Endothelial cell of hepatic sinusoid (primary cell): ENCODE measurements at regions not wholly inside any gene's neighbourhood (a gene's known extent, or its start where the extent isn't known, plus 50 kb on each side); places are given as distances from the start of the nearest gene placed in this dataset.

Experiments used
- in situ Hi-C: cut with HindIII; loops from 2 replicates; pipeline ENCODE4 v1.10.0; 2017; ENCODE audit warnings: low sequenced_read_pairs

DNA sequence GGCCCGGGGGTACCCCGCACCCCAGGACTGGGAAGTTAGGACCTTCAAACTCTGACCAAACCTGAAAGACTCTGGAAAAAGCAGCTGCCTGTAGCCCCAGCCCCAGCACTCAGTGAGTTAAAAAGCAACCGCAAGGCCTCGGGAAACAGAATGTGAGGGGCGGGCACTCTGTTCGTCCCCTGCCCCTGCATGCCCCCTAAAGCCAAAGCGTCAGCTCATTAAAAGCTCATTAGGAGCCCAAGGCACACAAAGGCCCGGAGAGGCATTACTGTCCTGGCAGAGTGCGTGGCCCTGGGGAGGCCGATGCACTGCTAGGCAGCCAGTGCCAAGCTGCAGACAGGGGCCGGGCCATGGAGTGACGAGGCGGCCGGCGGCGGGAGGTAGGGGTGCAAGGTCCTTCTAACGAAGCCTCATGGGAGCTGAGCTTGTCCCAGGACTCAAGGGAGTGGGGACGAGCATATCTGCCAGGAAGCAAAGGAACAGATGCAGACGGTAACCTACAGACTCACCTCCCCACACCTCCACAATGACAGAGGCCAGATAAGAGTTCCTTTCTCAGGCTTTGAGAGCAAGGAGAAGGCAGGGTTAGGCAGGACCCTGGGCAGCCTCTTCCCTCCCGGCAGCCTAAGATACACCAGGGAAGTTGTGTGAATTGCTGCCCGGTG, 116.8 kb downstream of the ENGASE start:
- in situ Hi-C loops = no loop called here

DNA sequence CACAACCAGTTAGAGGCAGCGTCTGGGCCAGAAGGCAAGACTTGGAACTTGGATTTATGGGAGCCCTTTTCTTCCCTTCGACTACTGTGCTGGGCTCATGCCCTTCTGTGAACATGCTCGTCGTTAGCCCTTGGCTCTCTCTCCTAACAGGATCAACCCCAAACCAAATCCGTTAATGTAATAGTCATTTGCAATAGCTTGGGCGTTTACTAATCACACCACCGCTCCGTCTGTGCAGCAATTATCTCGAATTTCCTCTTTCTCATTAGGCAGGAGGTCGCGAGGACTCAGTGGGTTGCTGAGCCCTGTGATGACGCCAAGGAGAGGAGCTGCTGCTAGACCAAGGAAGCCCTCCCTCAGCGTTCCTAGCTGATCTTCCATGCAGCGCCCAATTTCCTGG, 114.7 kb downstream of the ENGASE start:
- in situ Hi-C loops = loop anchor here (5.0 to 10.0 kb wide), 4 partner anchors 53 to 205 kb away; no protein-coding TSS in a partner anchor

DNA sequence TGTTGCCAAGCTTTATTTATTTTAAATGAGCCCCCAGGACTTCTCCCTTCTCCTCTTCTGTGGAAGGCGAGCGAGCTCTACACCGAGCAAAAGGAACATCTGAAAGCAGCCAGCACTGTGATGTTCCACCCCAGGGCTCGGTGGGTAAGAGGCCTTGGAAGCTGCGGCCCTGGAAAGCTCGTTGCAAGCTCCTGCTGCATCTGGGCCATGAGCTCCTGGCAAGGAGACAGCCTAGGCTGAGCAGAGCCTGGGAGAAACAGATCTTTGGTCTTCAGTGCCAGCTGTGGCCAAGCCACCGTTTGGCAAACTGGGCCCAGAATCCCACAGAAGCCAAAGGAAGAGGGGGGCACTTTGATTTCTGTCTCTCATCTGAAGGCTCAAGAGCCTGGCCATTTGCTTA, 114.1 kb downstream of the ENGASE start:
- in situ Hi-C loops = loop anchor here (5.0 to 10.0 kb wide), 4 partner anchors 54 to 206 kb away; no protein-coding TSS in a partner anchor

DNA sequence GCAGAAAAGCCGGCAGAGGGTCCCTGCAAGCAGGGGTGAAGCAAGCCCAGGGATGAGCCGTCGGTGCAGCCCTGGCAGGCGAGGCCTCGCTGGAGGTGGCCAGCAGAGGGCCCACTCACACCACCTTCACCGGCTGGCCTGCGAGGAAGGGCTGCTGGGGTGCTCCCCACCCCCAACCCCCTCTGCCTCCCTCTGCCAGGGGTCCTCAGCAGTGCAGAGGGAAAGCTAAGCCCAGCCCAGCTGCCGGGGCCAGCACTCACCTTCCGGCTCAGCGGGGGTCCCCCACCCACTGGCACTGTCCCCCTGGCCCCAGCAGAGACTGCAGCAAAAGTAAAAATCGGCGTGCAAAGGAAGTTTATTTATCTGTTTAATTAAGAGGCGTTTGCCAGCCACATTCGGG, 113.4 kb downstream of the ENGASE start:
- in situ Hi-C loops = loop anchor here (5.0 to 10.0 kb wide), 4 partner anchors 54 to 207 kb away; no protein-coding TSS in a partner anchor

DNA sequence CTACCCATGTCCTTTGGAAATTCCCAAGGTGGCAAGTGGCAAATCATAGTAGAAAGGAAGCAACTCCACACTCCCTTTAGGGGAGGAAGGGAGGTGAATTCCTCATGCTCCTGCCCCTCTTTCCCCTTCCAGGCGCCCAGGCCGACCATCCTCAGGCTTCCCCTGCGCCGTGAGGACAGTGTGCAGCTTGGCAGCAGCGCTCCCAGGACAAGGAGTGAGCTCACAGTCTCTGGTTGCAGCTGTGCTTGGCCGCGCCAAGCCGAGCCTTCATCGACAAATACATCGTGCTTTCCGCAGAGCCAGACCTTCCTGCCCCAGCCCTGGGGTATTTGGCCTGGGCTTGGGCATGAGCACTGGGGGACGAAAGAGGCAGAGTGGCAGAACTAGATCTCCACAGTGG, 112.6 kb downstream of the ENGASE start:
- in situ Hi-C loops = loop anchor here (5.0 to 10.0 kb wide), 4 partner anchors 55 to 208 kb away; no protein-coding TSS in a partner anchor

DNA sequence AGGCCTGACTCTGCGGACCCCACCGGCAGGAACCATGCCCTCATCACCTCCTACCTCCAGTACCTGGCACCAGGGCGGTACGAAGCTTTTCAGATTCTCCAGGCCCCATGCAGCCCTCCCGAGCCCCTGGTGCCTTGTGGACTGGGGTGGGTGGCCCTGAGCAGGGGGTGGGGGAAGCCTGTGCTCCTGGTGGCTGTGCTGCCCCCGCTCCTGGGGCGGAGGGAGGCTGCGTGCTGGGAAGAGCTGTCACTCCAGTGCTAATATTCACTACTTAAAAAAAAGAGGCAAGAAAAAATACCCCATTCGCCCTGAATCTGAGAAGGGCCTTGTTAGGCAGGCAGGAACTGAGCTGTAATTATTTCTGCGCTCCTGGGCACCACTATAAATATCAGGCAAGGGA, 111.8 kb downstream of the ENGASE start:
- in situ Hi-C loops = loop anchor here (5.0 to 10.0 kb wide), 4 partner anchors 56 to 208 kb away; no protein-coding TSS in a partner anchor

DNA sequence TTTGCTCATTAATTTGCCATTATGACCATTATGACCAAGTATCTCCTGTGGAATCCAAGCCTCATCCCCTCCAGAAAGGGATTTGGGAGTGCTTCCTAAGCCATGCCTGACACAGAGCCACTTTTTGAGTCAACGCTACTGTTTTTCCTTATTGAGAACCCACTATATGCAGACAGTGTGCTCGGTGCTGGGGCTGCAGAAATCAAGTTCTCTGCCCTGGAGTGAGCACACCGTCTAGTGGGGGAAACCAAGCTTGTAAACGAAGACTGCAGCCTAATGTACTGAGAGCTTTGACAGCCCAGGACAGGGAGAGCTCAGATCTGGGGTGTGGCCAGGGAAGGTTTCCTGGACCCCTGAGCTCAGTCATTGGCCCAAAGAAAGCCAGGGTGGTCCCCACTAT, 111.0 kb downstream of the ENGASE start:
- in situ Hi-C loops = loop anchor here (5.0 to 10.0 kb wide), 4 partner anchors 57 to 209 kb away; no protein-coding TSS in a partner anchor

DNA sequence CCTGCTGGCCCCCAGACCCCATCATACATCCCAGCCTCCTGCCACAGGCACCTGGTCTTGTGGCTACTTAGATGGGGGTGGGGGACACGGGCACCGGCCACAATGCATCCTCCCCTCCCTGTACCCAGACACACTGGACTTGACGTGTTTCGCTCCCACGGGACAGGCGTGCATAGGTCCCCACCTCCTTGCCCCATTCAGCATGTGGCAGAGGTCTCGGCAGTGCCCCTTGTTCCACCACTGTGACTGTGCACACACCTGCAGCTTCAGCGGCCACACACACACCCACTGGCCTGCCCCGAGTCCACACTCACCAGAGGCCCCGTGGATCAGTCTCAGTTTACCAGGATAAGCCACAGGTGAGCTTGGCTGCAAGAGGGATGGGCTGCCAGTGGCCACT, 109.6 kb downstream of the ENGASE start:
- in situ Hi-C loops = loop anchor here (10.0 kb wide), 1 partner anchor 211 kb away; no protein-coding TSS in a partner anchor

DNA sequence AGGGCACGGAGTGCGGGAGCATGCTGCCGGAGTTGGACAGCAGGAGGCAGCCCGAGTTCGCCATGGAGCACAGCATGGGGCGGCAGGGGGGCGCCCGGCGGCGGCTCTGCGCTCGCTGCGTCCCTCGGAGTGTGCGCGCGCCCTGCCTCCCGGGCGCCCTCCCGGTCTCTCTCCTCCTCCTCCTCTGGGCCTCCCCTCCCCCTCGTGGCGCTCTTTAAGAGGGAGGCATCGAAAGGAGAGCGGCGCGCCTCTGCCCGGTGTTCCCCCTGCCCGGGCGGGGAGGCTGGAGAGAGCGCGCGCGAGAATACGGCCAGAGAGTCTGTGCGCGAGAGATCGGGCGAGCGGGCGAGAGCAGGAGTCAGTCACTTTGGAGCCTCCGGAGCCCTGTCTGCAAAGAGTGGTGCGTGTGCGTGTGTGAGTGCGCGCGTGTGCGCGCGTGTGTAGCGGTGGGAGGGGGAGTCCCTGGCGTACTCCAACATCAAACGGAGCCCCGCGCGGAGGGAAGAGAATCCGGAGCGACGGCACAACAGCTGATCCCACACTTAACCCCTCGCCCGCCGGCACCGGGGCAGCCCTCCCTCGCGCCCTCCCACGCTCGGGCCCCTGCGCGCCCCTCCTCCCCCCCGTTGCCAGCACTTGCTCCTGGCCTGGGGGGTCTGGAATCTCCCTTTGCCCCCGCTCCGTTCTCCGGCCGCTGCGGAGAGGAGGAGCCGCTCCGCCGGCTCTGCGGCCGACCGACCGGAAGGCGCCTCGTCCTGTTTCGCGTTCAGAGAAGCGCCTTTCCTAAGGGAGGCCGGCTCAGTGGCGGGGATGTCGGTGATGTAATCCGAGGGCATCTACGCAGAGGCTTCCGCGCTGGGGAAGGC, 108.9 kb downstream of the ENGASE start:
- in situ Hi-C loops = loop anchor here (10.0 kb wide), 1 partner anchor 211 kb away; no protein-coding TSS in a partner anchor

DNA sequence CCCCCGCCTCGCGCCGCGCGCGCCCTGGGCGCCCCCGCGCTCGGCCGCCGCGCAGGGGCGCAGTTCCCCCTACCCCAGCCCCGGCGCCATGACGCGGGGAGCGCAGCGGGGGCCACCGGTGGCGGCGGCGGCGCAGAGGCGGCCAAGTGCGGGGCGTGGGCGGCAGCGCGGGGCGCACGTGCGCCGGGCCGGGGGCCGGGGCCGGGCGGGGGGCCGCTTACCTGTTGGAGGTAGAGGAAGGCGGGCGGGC, 108.3 kb downstream of the ENGASE start:
- in situ Hi-C loops = loop anchor here (10.0 kb wide), 1 partner anchor 212 kb away; no protein-coding TSS in a partner anchor

DNA sequence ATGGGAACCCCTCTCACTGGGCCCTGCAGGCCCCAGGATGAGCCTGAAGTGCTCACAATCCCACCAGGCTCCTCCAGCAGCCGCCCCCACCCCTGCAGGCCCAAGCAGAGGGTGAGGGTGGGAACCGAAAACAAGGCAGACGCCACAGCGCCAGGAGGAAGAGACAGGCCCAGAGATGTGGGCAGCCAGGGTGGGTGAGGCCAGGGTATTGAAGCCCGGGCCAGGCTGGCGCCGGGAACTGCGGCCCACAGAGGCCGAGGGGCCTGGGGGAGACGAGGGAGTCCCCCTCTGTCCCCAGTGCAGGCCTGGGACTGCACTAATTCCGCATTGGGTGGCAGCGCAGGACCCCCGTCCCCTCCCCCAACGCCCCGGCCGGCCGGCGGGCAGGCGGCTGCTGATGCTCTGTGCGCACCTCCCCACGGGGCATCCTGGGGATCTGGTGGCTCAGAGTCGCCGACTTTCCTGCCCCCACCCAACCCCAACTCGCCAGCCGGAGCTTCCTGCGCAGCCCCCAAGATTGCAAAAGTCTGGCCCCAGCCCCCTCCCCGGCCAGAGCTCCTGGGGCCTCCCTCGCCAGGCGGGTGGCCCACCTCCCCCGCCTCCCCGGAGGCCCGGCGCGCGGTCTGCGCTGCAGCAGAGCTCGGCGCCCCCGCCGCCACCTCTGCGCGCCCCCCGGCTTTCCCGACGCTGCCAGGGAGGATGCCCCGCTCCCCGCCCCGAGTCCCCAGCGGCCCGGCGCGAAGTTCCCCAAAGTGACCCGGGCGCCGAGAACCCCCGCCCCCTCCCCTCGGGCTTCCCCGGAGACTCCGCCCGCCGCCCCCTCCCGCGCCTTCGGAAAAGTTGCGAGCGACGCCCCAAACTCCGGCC, 107.8 kb downstream of the ENGASE start:
- in situ Hi-C loops = loop anchor here (10.0 kb wide), 1 partner anchor 212 kb away; no protein-coding TSS in a partner anchor

DNA sequence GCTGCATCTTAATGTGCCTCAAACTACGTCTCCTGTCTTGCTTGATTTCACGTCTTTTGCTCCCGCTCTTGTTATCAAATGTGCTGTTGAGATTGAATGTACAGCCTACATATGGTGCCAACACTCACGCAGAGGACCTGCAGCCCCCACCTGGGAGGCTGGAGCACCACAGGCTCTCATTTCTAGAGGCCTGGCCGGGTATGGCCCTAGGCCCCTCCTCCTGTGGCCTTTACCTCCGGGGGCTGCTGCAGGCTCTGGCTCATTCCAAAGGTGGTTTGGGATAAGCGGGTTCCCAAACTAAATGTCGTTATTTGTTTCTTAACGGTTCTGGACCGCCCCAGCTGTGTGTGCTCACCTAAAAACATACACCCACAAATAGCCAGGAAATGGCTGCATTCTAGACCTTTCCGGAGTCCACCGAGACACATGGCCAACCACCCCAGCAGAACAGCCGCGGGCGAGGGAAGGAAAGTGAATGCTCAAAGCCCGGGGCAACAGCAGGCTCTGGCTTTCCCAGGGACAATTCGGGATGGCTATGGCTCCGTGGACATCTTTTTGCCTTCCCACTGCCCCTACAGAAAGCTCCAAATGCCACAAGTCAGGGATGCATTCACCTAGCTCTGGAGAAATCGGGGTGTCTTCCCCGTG, 105.9 kb downstream of the ENGASE start:
- in situ Hi-C loops = loop anchor here (10.0 kb wide), 1 partner anchor 214 kb away; no protein-coding TSS in a partner anchor

DNA sequence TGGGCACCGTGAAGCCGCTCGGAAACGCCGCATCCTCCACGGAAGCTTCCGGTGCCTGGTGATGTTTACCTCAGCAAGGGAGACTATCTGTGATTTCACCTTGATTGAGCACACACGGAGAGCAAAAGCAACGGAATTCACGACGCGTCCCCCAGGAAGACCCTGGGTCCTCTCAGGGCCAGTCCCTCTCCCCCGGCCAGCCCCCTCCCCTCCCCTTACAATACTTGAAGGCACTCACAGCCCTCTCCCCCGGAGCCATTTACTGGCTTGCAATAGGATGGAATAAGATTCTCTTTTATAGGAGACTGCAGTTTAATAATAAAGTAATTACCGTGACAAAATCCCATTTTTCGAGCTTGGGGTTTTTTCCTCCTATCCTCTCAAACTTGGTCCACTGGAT, 104.7 kb downstream of the ENGASE start:
- in situ Hi-C loops = no loop called here

DNA sequence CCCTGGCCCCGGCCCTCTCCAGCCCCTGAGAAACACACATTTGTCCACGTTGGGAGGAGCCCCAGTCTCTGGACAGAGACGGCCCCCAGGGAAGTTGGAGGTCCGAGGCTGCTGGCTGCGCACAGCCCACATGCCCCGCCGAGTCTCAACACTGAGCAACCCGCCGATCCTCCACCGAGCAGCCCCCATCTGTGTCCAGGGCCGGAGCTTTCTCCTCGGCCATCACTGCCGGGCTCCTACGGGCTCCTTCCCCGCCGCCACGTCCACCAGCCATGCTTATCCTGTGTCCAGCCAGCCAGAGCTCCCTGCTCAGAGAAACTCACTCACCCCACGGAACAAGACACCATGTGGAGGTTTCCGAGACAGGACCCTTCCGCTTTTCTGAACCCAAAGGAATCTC, 103.3 kb downstream of the ENGASE start:
- in situ Hi-C loops = no loop called here

DNA sequence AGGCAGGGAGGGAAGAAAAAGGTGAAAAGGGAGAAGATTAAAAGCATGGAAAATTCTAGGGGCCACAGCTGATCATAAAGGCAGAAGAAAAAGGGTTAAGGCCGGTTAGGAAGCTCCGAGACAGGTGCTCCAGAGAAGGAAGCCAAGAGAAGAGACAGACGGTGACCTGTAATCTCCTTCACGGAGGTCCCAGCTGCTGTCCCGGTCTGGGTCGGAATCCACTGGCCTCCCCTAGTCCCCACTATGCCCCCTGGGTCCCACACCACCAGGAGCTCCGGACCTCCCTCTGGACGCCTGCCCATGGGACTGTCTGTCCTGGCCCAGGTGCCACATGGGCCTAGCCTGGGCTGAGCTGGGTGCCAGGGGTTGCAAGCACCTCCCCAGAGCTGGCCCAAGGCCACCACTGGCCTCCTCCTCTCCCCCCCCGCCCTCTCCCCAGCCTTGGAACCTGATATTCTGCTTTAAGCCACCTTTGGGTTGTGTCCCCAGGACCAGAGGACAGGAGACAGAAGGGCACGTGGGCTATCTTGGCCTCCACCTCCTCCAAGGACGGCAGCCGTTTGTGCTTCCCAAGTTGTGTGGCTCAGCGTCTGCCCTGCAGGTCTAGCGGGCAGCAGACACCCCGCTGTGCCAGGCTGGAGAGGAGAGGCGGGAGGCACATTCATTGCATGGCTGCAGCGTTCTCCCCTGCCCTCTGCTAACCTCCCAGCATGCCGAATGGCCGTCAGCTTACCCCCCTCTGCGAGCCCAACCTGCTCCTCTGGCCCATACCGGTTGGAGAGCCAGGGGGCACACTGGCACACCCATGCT, 102.4 kb downstream of the ENGASE start:
- in situ Hi-C loops = no loop called here

DNA sequence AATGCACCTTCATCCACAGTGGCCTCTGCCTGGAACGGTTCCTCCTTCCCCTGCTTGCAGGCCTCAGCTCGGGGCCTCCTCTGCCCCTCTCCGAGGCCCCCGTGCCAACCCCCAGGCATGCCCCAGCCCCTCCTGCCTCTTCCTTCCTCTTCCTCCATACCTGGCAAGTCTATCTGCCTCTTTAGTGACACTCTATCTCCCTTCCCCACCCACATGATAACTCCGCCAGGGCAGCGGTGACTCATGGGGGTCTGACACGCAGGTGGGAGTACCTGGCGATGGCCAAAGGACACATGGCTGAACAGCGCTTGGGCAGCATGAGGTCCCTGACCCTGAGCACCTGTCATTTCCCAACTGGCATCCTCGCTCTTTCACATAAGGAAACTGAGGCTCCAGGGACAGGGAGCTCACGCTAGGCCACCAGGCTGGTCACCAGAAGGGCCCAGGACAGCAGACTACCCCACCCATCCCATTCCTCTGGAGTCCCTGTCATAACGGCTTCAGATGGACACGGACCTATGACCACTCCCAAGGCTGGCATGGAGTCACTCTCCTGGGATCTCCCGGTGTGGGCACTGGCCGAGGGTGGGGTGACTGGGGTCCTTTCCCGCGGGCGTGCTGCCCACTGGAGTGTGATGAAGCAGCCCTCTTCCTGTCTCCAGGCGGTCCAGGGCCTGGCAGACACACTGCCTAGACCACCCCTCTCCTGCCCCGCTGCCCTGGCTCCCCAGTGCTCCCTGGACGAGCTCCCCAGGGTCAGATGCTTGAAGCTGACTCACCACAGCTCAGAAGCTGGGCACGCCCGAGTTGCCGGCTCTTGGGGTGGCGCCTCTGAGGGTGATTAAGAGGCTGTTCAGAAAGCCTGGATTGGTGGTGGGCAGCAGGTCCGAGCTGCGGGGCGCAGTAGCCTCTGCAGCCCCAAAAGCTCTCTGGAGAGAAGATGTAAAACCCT, 100.6 kb downstream of the ENGASE start:
- in situ Hi-C loops = no loop called here

DNA sequence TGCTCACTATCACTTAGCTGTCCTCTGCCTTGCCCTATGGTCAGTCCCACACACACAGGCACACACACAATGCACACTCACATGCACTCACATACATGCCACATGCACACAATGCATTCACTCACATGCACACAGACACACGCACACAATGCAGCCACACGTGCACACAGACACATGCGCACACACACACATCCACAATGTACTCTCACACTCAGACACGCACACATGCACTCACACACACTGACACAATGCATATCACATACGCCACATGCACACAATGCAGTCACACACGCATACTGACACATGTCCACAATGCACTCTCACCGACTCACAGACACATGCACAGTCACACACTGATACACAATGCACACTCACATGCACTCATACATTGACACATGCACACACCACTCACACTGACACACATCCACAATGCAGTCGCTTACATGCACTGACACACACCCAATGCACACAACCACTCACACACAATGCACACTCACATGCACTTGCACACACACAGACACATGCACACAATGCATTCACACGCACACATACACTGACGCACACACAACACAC, 99.7 kb downstream of the ENGASE start:
- in situ Hi-C loops = no loop called here

DNA sequence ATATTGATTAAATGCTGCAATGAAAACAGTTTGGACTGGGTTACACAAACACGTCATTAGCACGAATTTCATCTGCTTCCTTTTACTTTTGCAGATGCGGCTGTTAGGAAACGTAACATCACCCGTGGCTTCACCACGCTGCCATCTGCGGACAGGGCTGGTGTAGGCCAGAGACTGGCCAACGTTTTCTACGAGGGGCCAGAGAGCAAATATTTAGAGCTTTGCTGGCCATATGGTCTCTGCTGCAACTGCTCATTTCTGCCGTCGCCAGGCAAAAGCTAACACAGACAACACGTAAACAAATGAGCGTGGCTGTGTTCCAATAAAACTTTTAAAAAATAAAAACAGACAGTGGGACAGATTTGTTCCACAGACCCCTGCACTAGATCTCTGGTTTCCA, 96.6 kb downstream of the ENGASE start:
- in situ Hi-C loops = no loop called here
